Endodermal cell (in vitro differentiated cells): ENCODE measurements at regions not wholly inside any gene's neighbourhood (a gene's known extent, or its start where the extent isn't known, plus 50 kb on each side); places are given as distances from the start of the nearest gene placed in this dataset.

Source experiments
- DNase-seq: peaks from one replicate; pipeline ENCODE4 v3.0.0-alpha.2; 2017
- H3K27ac ChIP-seq: 2 replicates; pipeline ENCODE4 v1.5.1; 2013; ENCODE audit warnings: mild to moderate bottlenecking, low read depth, low read length, moderate library complexity
- H3K27me3 ChIP-seq: 2 replicates; pipeline ENCODE4 v1.6.1; 2013; ENCODE audit warnings: mild to moderate bottlenecking, low read length, moderate library complexity; ENCODE audit not compliant: insufficient read depth, control insufficient read depth, poor library complexity, severe bottlenecking
- H3K36me3 ChIP-seq: 2 replicates; pipeline ENCODE4 v1.7.0; 2013; ENCODE audit warnings: mild to moderate bottlenecking, low read length, moderate library complexity; ENCODE audit not compliant: control insufficient read depth, insufficient read depth
- H3K4me1 ChIP-seq: one replicate; pipeline ENCODE4 v1.7.0; 2013; ENCODE audit warnings: low read length; ENCODE audit not compliant: control insufficient read depth, insufficient read depth
- H3K4me3 ChIP-seq: 2 replicates; pipeline ENCODE4 v1.5.1; 2013; ENCODE audit warnings: mild to moderate bottlenecking, low read length, moderate library complexity
- H3K9ac ChIP-seq: 2 replicates; pipeline ENCODE4 v1.6.1; 2013; ENCODE audit warnings: mild to moderate bottlenecking, low read length, moderate library complexity; ENCODE audit not compliant: poor library complexity, severe bottlenecking; ENCODE audit errors: extremely low read depth
- H3K9me3 ChIP-seq: 2 replicates; pipeline ENCODE4 v1.6.1; 2013; ENCODE audit warnings: mild to moderate bottlenecking, low read length, moderate library complexity; ENCODE audit not compliant: control insufficient read depth
- H3K27ac Mint-ChIP-seq: 2 replicates; pipeline ENCODE4 v1.8.0; 2020; ENCODE audit warnings: mixed read lengths
- H3K27me3 Mint-ChIP-seq: 2 replicates; pipeline ENCODE4 v1.8.0; 2021; ENCODE audit warnings: mild to moderate bottlenecking, mixed read lengths; ENCODE audit not compliant: insufficient read depth
- H3K36me3 Mint-ChIP-seq: 2 replicates; pipeline ENCODE4 v1.8.0; 2020; ENCODE audit warnings: low read depth, mixed read lengths
- H3K4me1 Mint-ChIP-seq: 2 replicates; pipeline ENCODE4 v1.8.0; 2020; ENCODE audit warnings: mixed read lengths
- H3K4me3 Mint-ChIP-seq: 2 replicates; pipeline ENCODE4 v1.8.0; 2020; ENCODE audit warnings: mild to moderate bottlenecking, moderate library complexity, mixed read lengths
- H3K9me3 Mint-ChIP-seq: 2 replicates; pipeline ENCODE4 v1.8.0; 2020; ENCODE audit warnings: mild to moderate bottlenecking, mixed read lengths
- WGBS, 2 experiments: methylation state at CpG; one replicate each; pipeline versions ENCODE4 v1.1.5 to v1.1.7; 2013; ENCODE audit warnings: missing lambda C conversion rate in 2 of 2, mixed read lengths in 1 of 2; ENCODE audit not compliant: insufficient coverage in 1 of 2, insufficient read length in 1 of 2; 5-methylcytosine and 5-hydroxymethylcytosine counted together
- TF ChIP-seq, protein P1 (sequence below): fragments of 200-600 bp; sonication (generic); conservative IDR thresholded peaks from 2 replicates; pipeline ENCODE4 v1.5.0; 2021; ENCODE audit warnings: antibody characterized with exemption, mild to moderate bottlenecking

DNA sequence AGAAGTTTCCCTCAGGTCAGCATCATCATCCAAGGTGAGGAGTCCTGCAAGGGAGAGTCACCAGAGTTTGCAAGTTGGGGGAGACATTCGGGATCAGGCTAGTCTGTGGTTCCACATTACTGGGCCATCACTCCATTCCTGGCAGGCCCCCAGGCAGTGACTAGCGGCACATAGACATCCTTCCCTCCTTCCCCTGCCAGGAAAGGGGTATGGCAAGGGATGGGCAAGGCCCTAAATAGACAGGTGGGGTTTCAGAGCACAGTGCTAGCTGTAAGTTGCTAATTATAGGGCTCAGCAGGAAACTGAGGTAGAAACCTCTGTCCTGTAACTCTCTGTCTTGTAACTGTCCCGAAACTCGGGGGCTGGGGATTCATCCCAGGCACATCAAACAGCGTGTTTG is 215.2 kb upstream of the ROPN1 start:
- Mint-ChIP-seq H3K27ac (no peak overlapping the region), H3K9me3 (no peaks in the 10 kb centered on the region), H3K4me3 (no peak overlapping the region), H3K27me3 (no peaks in the 10 kb centered on the region), H3K4me1 (peaks cover 10% of the 10 kb centered on the region), H3K36me3 (no peaks in the 10 kb centered on the region)
- H3K36me3 ChIP-seq = no peaks in the 10 kb centered on the region
- no peak overlapping the region for H3K4me3 ChIP-seq
- peaks cover 4% of the 10 kb centered on the region for H3K4me1 ChIP-seq
- no peak overlapping the region for H3K9ac ChIP-seq
- no peaks in the 10 kb centered on the region for H3K27me3 ChIP-seq
- H3K27ac ChIP-seq = no peak overlapping the region
- DNase-seq = no peak
- H3K9me3 ChIP-seq = no peaks in the 10 kb centered on the region
- TF ChIP-seq, protein P1, sequence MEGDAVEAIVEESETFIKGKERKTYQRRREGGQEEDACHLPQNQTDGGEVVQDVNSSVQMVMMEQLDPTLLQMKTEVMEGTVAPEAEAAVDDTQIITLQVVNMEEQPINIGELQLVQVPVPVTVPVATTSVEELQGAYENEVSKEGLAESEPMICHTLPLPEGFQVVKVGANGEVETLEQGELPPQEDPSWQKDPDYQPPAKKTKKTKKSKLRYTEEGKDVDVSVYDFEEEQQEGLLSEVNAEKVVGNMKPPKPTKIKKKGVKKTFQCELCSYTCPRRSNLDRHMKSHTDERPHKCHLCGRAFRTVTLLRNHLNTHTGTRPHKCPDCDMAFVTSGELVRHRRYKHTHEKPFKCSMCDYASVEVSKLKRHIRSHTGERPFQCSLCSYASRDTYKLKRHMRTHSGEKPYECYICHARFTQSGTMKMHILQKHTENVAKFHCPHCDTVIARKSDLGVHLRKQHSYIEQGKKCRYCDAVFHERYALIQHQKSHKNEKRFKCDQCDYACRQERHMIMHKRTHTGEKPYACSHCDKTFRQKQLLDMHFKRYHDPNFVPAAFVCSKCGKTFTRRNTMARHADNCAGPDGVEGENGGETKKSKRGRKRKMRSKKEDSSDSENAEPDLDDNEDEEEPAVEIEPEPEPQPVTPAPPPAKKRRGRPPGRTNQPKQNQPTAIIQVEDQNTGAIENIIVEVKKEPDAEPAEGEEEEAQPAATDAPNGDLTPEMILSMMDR = no peak
- 92 to 93% methylated on average over 4 to 5 of the region's 5 CpGs for WGBS, 2 experiments

DNA sequence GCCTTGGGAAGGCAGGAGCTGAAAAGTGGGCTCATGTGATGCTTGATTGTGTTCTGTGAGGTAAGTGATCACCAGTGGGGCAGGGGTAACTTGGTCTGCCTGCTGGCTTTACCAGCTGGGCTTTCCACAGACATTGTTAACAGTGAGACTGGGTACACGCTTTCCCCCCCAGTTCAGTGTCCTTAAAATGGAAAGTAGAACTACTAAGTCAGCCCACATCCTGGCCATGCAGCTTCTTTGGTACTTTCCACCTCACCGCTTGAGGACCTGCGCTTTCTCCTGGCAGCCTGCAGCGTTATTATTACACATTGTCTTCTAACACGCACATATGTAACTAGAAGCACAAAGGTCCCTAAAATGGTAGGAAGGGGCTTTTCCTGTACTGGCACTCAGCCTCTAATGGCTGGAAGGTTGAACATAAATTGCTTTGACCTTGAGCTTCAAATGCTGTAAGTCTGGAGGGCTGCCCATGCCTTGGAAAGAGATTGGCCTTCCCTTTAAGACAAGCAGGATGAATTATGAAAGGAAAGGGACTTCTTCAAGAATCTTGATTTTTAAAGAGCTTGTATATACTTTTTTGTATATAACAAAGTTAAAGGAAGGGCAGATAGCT is 216.1 kb upstream of the ROPN1 start:
- Histone ChIP-seq H3K36me3 (no peaks in the 10 kb centered on the region), H3K9me3 (no peaks in the 10 kb centered on the region), H3K4me3 (no peak overlapping the region), H3K27ac (no peak overlapping the region), H3K27me3 (no peaks in the 10 kb centered on the region), H3K9ac (no peak overlapping the region), H3K4me1 (peaks cover 3% of the 10 kb centered on the region)
- DNase-seq = no peak
- no peak overlapping the region for H3K4me3 Mint-ChIP-seq
- H3K27me3 Mint-ChIP-seq = no peaks in the 10 kb centered on the region
- H3K36me3 Mint-ChIP-seq = no peaks in the 10 kb centered on the region
- TF ChIP-seq, protein P1 = no peak
- peaks cover 7% of the 10 kb centered on the region for H3K4me1 Mint-ChIP-seq
- H3K9me3 Mint-ChIP-seq = no peaks in the 10 kb centered on the region
- 72 to 94% methylated on average over 3 to 5 of the region's 5 CpGs for whole genome bisulfite sequencing, 2 experiments
- no peak overlapping the region for H3K27ac Mint-ChIP-seq

- 97% methylated on average over 2 of the region's 2 CpGs; no CpG with 5 or more reads in 1 of the 2 experiments for WGBS, 2 experiments
- H3K4me1 ChIP-seq = no peaks in the 10 kb centered on the region
- no peaks in the 10 kb centered on the region for H3K9me3 ChIP-seq
- no peak for DNase-seq
- no peak overlapping the region for H3K27ac Mint-ChIP-seq
- no peaks in the 10 kb centered on the region for H3K36me3 ChIP-seq
- H3K9ac ChIP-seq = no peak overlapping the region
- no peaks in the 10 kb centered on the region for H3K27me3 Mint-ChIP-seq
- no peak overlapping the region for H3K4me3 ChIP-seq
- no peaks in the 10 kb centered on the region for H3K9me3 Mint-ChIP-seq
- H3K36me3 Mint-ChIP-seq = no peaks in the 10 kb centered on the region
- H3K4me3 Mint-ChIP-seq = no peak overlapping the region
- H3K4me1 Mint-ChIP-seq = no peaks in the 10 kb centered on the region
- no peaks in the 10 kb centered on the region for H3K27me3 ChIP-seq
- TF ChIP-seq, protein P1 = no peak
- no peak overlapping the region for H3K27ac ChIP-seq
Observed at GRCh38 chr3:124209426-124209825, 217.5 kb upstream of the ROPN1 start.
